ENCODE measurements at regions not wholly inside any gene's neighbourhood (a gene's known extent, or its start where the extent isn't known, plus 50 kb on each side); places are given as distances from the start of the nearest gene placed in this dataset.
A peak's percentile ranks its signal among the peaks of the same experiment; 100 is the strongest.

DNA sequence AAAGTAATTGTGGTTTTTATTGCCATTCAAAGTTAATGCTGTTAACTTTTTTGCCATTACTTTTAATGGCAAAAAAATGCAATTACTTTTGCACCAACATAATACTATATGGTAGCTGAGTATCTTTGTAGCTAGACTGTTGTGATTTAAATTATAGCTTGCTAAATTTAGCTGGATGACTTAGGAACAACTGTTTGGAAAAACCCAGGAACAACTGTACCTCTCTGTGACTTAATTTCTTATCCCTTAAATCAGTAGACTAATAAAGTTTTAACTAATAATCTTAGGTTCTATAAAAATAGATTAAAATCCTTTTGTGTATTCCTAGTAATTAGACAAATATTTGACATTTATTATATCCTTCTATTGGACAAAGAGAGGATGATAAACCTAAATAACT is 268.2 kb downstream of the TENT5A start:
- Histone ChIP-seq H3K4me1 (ENCODE audit: control insufficient read depth, insufficient read depth, low read length) (no peaks in the 10 kb centered on the region), H3K27me3 (ENCODE audit: control insufficient read depth, insufficient read depth, low read length) (no peaks in the 10 kb centered on the region), H3K4me3 (ENCODE audit: low read length) (no peak overlapping the region), H3K27ac (ENCODE audit: low read length) (no peak overlapping the region), H3K36me3 (ENCODE audit: control insufficient read depth, insufficient read depth, low read length) (no peaks in the 10 kb centered on the region), H3K9me3 (ENCODE audit: control insufficient read depth, low read depth, low read length) (no peaks in the 10 kb centered on the region)
- DNase-seq = no peak

GRCh38 chr6:81480139-81480538 is 272.3 kb downstream of the TENT5A start:
- DNase-seq = no peak
- Histone ChIP-seq H3K4me3 (ENCODE audit: low read length) (no peak overlapping the region), H3K27ac (ENCODE audit: low read length) (no peak overlapping the region), H3K27me3 (ENCODE audit: control insufficient read depth, insufficient read depth, low read length) (no peaks in the 10 kb centered on the region), H3K36me3 (ENCODE audit: control insufficient read depth, insufficient read depth, low read length) (no peaks in the 10 kb centered on the region), H3K9me3 (ENCODE audit: control insufficient read depth, low read depth, low read length) (no peaks in the 10 kb centered on the region), H3K4me1 (ENCODE audit: control insufficient read depth, insufficient read depth, low read length) (no peaks in the 10 kb centered on the region)

- no peaks in the 10 kb centered on the region for H3K9me3 ChIP-seq (ENCODE audit: control insufficient read depth, low read depth, low read length)
- H3K4me3 ChIP-seq (ENCODE audit: low read length) = no peak overlapping the region
- no peak overlapping the region for H3K27ac ChIP-seq (ENCODE audit: low read length)
- H3K4me1 ChIP-seq (ENCODE audit: control insufficient read depth, insufficient read depth, low read length) = no peaks in the 10 kb centered on the region
- H3K27me3 ChIP-seq (ENCODE audit: control insufficient read depth, insufficient read depth, low read length) = no peaks in the 10 kb centered on the region
- H3K36me3 ChIP-seq (ENCODE audit: control insufficient read depth, insufficient read depth, low read length) = no peaks in the 10 kb centered on the region
- no peak for DNase-seq
Observed at GRCh38 chr6:81476881-81477280, 275.6 kb downstream of the TENT5A start.

GRCh38 chr6:81475646-81476045 is 276.8 kb downstream of the TENT5A start:
- H3K9me3 ChIP-seq (ENCODE audit: control insufficient read depth, low read depth, low read length) = no peaks in the 10 kb centered on the region
- no peaks in the 10 kb centered on the region for H3K36me3 ChIP-seq (ENCODE audit: control insufficient read depth, insufficient read depth, low read length)
- no peak overlapping the region for H3K27ac ChIP-seq (ENCODE audit: low read length)
- H3K4me1 ChIP-seq (ENCODE audit: control insufficient read depth, insufficient read depth, low read length) = no peaks in the 10 kb centered on the region
- no CpG with 5 or more reads among the region's 2 CpGs for WGBS (ENCODE audit: insufficient coverage, low lambda C conversion rate)
- no peaks in the 10 kb centered on the region for H3K27me3 ChIP-seq (ENCODE audit: control insufficient read depth, insufficient read depth, low read length)
- no peak overlapping the region for H3K4me3 ChIP-seq (ENCODE audit: low read length)
- no peak for DNase-seq

DNA sequence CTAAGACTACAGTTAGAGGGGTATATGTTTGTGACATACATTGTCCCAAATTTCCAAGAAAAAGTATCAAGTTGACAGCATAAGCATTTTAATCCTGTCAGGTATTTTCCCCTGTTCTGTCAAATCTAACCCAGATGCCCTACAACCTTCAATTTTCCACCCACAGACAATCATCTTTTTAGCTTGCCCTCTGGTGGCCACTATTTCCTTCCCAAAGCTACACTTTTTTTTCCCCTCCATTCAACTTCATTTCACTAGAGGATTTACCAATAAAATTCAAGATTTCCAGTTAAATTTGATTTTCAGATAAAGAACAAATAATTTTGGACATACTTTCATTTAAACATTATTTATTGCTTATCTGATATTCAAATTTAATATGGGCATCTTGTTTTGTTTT is 286.6 kb downstream of the TENT5A start:
- H3K4me3 ChIP-seq (ENCODE audit: low read length) = no peak overlapping the region
- H3K36me3 ChIP-seq (ENCODE audit: control insufficient read depth, insufficient read depth, low read length) = no peaks in the 10 kb centered on the region
- no peak overlapping the region for H3K27ac ChIP-seq (ENCODE audit: low read length)
- no peaks in the 10 kb centered on the region for H3K27me3 ChIP-seq (ENCODE audit: control insufficient read depth, insufficient read depth, low read length)
- peaks cover 3% of the 10 kb centered on the region for H3K9me3 ChIP-seq (ENCODE audit: control insufficient read depth, low read depth, low read length)
- no peaks in the 10 kb centered on the region for H3K4me1 ChIP-seq (ENCODE audit: control insufficient read depth, insufficient read depth, low read length)
- DNase-seq = no peak

DNA sequence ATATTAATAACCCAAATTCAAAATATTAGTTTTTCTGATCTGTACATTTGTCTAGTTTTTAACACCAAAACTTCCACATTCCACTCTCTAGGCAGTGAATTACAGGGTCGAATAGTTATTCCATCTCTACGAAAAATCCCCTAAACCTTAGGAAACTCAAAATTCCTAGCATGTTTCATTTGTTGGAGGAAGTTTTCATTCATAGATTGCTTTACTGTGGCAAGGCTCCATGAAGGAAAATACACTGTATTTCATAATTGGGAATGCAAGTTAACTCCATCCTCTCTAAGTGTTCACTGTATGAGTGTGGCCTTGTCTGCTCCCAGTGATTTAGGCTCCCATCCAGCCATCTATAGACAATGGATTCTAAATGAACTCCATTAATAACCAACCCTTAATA is 296.1 kb downstream of the TENT5A start:
- DNase-seq = no peak
- no peaks in the 10 kb centered on the region for H3K36me3 ChIP-seq (ENCODE audit: control insufficient read depth, insufficient read depth, low read length)
- H3K4me3 ChIP-seq (ENCODE audit: low read length) = no peak overlapping the region
- H3K4me1 ChIP-seq (ENCODE audit: control insufficient read depth, insufficient read depth, low read length) = no peaks in the 10 kb centered on the region
- H3K27ac ChIP-seq (ENCODE audit: low read length) = no peak overlapping the region
- 100% methylated on average over 2 of the region's 2 CpGs for WGBS (ENCODE audit: insufficient coverage, low lambda C conversion rate)
- H3K27me3 ChIP-seq (ENCODE audit: control insufficient read depth, insufficient read depth, low read length) = no peaks in the 10 kb centered on the region
- H3K9me3 ChIP-seq (ENCODE audit: control insufficient read depth, low read depth, low read length) = no peaks in the 10 kb centered on the region

DNA sequence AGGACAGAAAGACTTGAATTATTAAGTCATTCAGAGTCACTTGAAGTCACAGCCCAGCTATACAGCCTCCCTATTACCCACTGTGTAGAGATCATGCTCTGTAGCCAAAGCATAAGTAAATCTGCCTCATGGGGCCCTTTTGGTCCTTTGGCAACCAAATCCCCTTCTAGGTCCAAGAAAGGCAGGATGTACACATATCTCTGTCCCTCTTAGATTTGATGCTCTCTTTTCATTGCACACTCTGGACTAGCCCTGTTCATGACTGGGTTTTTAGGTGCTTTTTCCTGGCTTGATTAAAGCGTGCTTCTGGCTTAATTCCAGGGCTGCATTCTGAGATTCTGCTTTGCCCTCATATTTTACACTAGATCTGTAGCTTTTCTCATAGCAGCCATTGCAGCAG is 296.8 kb downstream of the TENT5A start:
- no CpG with 5 or more reads among the region's 1 CpG for WGBS (ENCODE audit: insufficient coverage, low lambda C conversion rate)
- H3K27me3 ChIP-seq (ENCODE audit: control insufficient read depth, insufficient read depth, low read length) = no peaks in the 10 kb centered on the region
- no peaks in the 10 kb centered on the region for H3K9me3 ChIP-seq (ENCODE audit: control insufficient read depth, low read depth, low read length)
- no peaks in the 10 kb centered on the region for H3K36me3 ChIP-seq (ENCODE audit: control insufficient read depth, insufficient read depth, low read length)
- H3K4me3 ChIP-seq (ENCODE audit: low read length) = no peak overlapping the region
- DNase-seq = no peak
- no peak overlapping the region for H3K27ac ChIP-seq (ENCODE audit: low read length)
- H3K4me1 ChIP-seq (ENCODE audit: control insufficient read depth, insufficient read depth, low read length) = no peaks in the 10 kb centered on the region

GRCh38 chr6:81451787-81452186 is 300.7 kb downstream of the TENT5A start:
- WGBS (ENCODE audit: insufficient coverage, low lambda C conversion rate) = no CpG with 5 or more reads among the region's 2 CpGs
- no peaks in the 10 kb centered on the region for H3K36me3 ChIP-seq (ENCODE audit: control insufficient read depth, insufficient read depth, low read length)
- no peak overlapping the region for H3K4me3 ChIP-seq (ENCODE audit: low read length)
- H3K4me1 ChIP-seq (ENCODE audit: control insufficient read depth, insufficient read depth, low read length) = no peaks in the 10 kb centered on the region
- H3K9me3 ChIP-seq (ENCODE audit: control insufficient read depth, low read depth, low read length) = no peaks in the 10 kb centered on the region
- H3K27me3 ChIP-seq (ENCODE audit: control insufficient read depth, insufficient read depth, low read length) = no peaks in the 10 kb centered on the region
- no peak overlapping the region for H3K27ac ChIP-seq (ENCODE audit: low read length)
- DNase-seq = peak in 1 of 2 donors; percentile 21

- Histone ChIP-seq H3K4me3 (ENCODE audit: low read length) (no peak overlapping the region), H3K4me1 (ENCODE audit: control insufficient read depth, insufficient read depth, low read length) (no peaks in the 10 kb centered on the region), H3K27me3 (ENCODE audit: control insufficient read depth, insufficient read depth, low read length) (no peaks in the 10 kb centered on the region), H3K9me3 (ENCODE audit: control insufficient read depth, low read depth, low read length) (no peaks in the 10 kb centered on the region), H3K27ac (ENCODE audit: low read length) (no peak overlapping the region), H3K36me3 (ENCODE audit: control insufficient read depth, insufficient read depth, low read length) (no peaks in the 10 kb centered on the region)
- DNase-seq = no peak
- WGBS (ENCODE audit: insufficient coverage, low lambda C conversion rate) = no CpG with 5 or more reads among the region's 2 CpGs
Observed at GRCh38 chr6:81450180-81450579, 302.3 kb downstream of the TENT5A start.

GRCh38 chr6:81446509-81446908 is 306.0 kb downstream of the TENT5A start:
- Histone ChIP-seq H3K4me3 (ENCODE audit: low read length) (no peak overlapping the region), H3K27ac (ENCODE audit: low read length) (no peak overlapping the region), H3K9me3 (ENCODE audit: control insufficient read depth, low read depth, low read length) (no peaks in the 10 kb centered on the region), H3K4me1 (ENCODE audit: control insufficient read depth, insufficient read depth, low read length) (no peaks in the 10 kb centered on the region), H3K36me3 (ENCODE audit: control insufficient read depth, insufficient read depth, low read length) (no peaks in the 10 kb centered on the region), H3K27me3 (ENCODE audit: control insufficient read depth, insufficient read depth, low read length) (no peaks in the 10 kb centered on the region)
- no peak for DNase-seq
- no CpG with 5 or more reads among the region's 1 CpG for WGBS (ENCODE audit: insufficient coverage, low lambda C conversion rate)

GRCh38 chr6:81439417-81439816 is 313.1 kb downstream of the TENT5A start:
- DNase-seq = no peak
- Histone ChIP-seq H3K4me1 (ENCODE audit: control insufficient read depth, insufficient read depth, low read length) (no peaks in the 10 kb centered on the region), H3K9me3 (ENCODE audit: control insufficient read depth, low read depth, low read length) (peaks cover 8% of the 10 kb centered on the region), H3K27me3 (ENCODE audit: control insufficient read depth, insufficient read depth, low read length) (no peaks in the 10 kb centered on the region), H3K27ac (ENCODE audit: low read length) (no peak overlapping the region), H3K4me3 (ENCODE audit: low read length) (no peak overlapping the region), H3K36me3 (ENCODE audit: control insufficient read depth, insufficient read depth, low read length) (no peaks in the 10 kb centered on the region)
- WGBS (ENCODE audit: insufficient coverage, low lambda C conversion rate) = 80% methylated on average over 2 of the region's 2 CpGs

GRCh38 chr6:81436990-81437389 is 315.5 kb downstream of the TENT5A start:
- no peak for DNase-seq
- Histone ChIP-seq H3K4me1 (ENCODE audit: control insufficient read depth, insufficient read depth, low read length) (no peaks in the 10 kb centered on the region), H3K9me3 (ENCODE audit: control insufficient read depth, low read depth, low read length) (peaks cover 8% of the 10 kb centered on the region), H3K27me3 (ENCODE audit: control insufficient read depth, insufficient read depth, low read length) (no peaks in the 10 kb centered on the region), H3K27ac (ENCODE audit: low read length) (no peak overlapping the region), H3K36me3 (ENCODE audit: control insufficient read depth, insufficient read depth, low read length) (no peaks in the 10 kb centered on the region), H3K4me3 (ENCODE audit: low read length) (no peak overlapping the region)
- WGBS (ENCODE audit: insufficient coverage, low lambda C conversion rate) = 60% methylated on average over 1 of the region's 1 CpG
